GM13976 (cell line): ENCODE measurements at regions not wholly inside any gene's neighbourhood (a gene's known extent, or its start where the extent isn't known, plus 50 kb on each side); places are given as distances from the start of the nearest gene placed in this dataset.

Experiments used
- DNase-seq: peaks from one replicate; pipeline ENCODE4 v3.0.0; 2012; ENCODE audit warnings: low spot score
- in situ Hi-C: fragments of 300-500 bp; cut with MboI; formaldehyde crosslinking; loops from one replicate; pipeline ENCODE4 v1.12.0; 2022; ENCODE audit warnings: low sequenced_read_pairs, mixed read lengths, inconsistent platforms; ENCODE audit not compliant: unreplicated experiment
- TF ChIP-seq, protein P1 (sequence below): IDR thresholded peaks from 2 replicates; pipeline ENCODE4 v1.5.1; 2012; ENCODE audit warnings: borderline replicate concordance, mild to moderate bottlenecking; ENCODE audit not compliant: insufficient read depth; ENCODE audit errors: extremely low read depth, missing control alignments, control extremely low read depth

DNA sequence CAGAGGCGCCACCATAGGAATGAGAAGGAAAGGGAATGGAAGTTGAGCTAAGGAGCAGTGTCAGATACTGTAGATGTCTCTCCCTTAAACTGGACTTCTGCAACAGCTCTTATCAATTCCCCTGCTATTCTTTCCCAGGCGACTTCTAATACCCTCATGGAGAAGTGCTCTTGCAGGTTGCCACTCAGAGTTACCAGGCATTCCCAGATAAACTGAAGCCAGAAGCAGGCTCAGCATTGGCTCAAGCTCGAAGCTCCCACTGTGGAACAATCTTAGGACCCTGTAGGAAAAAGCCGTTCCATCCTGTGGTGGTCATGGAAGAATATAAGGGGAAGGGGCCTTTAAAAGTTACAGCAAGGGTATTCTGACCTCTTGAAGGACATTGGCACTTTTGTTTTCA, 208.7 kb upstream of the PLET1 start:
- TF ChIP-seq, protein P1, sequence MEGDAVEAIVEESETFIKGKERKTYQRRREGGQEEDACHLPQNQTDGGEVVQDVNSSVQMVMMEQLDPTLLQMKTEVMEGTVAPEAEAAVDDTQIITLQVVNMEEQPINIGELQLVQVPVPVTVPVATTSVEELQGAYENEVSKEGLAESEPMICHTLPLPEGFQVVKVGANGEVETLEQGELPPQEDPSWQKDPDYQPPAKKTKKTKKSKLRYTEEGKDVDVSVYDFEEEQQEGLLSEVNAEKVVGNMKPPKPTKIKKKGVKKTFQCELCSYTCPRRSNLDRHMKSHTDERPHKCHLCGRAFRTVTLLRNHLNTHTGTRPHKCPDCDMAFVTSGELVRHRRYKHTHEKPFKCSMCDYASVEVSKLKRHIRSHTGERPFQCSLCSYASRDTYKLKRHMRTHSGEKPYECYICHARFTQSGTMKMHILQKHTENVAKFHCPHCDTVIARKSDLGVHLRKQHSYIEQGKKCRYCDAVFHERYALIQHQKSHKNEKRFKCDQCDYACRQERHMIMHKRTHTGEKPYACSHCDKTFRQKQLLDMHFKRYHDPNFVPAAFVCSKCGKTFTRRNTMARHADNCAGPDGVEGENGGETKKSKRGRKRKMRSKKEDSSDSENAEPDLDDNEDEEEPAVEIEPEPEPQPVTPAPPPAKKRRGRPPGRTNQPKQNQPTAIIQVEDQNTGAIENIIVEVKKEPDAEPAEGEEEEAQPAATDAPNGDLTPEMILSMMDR = no peak
- no peak for DNase-seq
- in situ Hi-C loops = no loop called here

DNA sequence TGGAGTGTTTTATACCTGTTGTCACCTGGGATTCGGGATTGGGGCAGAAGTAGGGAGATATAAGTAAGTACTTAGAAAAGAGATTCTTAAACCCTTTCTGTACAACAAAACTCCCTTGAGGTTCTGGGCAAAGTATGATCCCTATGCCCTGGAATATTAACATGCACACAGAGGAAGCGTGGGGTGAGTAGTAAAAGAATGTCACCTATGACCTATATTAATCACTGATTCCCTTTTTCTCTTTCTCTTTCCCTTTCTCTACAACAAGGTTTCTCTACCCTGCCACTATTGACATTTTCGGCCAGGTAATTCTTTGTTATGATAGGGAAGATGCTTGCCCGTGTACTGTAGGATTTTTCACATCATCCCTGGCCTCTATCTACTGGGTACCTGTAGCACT, 209.7 kb upstream of the PLET1 start:
- TF ChIP-seq, protein P1 = no peak
- in situ Hi-C loops = no loop called here
- DNase-seq = no peak

DNA sequence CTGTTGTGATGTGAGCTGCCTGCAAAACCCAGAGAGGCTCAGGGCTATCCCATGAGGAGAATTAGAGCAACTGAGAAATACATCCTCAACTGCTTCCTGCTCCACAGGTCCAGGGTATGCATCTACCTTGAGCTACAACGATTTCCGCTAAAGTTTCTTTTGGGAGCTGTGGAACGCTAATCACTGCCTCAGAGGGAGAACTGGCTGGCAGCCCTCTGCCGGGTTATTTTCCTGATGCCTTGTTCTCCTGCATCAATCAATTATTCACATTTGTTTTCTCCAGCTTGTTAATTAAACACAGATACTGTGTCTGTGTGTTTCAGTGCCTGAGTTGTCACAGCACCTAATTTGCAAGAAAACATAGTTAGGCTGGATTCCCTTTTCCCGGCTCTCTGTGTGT, 211.1 kb upstream of the PLET1 start:
- no peak for DNase-seq
- TF ChIP-seq, protein P1 = no peak
- in situ Hi-C loops = no loop called here

DNA sequence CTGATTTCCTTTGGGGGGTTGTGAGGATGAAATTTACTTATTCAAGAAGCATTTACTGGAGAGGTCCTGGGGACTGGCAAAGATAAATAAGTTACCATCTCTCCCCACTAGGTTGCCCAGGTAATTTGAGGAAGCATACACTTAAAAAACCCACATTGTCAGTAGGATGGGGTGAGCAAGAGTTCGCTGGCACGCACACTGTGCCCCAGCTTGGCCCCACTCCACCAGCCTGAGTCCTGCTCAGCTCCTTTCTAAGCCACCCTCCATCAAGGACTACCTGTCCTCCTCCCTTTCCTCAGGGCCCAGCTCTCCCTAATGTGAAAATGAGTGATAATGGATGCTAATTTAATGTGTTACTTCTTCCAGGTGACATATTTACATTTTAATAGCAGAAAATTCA, 216.5 kb upstream of the PLET1 start:
- in situ Hi-C loops = no loop called here
- no peak for DNase-seq
- TF ChIP-seq, protein P1 = no peak

DNA sequence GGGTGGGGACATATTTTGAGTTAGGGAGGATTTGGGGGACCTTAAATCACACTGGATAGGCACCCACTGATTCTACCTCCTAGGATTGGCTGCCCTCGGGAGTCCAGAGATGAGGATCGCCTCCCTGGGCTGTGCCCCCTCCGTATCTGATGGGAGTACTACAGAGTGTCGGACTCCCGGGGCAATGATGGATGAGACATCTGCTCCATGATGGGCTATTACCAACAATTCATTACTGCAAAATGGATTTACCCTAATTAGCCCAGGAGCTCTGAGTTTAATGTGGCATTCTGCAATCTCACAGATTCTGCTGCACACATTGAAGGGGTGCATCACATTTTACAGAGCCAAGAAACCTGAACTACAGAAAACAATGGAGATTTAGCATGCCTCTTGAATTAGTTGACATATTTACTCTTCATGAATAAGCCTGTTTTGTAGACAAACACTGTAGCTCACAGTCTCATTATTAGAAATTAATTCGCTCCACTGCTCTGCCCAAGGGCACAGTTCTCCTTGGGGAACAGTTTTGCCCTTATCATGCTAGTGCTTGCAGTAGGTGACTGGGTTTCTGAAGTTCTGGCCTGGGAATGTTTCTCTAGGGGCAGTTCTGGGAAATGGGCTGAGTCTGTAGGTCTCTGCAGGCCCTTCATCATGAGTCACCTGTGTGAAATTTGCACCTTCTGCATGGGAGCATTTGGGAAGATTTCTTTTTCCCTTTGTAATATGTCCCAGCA, 217.1 kb upstream of the PLET1 start:
- TF ChIP-seq, protein P1 = no peak
- DNase-seq = no peak
- in situ Hi-C loops = no loop called here

DNA sequence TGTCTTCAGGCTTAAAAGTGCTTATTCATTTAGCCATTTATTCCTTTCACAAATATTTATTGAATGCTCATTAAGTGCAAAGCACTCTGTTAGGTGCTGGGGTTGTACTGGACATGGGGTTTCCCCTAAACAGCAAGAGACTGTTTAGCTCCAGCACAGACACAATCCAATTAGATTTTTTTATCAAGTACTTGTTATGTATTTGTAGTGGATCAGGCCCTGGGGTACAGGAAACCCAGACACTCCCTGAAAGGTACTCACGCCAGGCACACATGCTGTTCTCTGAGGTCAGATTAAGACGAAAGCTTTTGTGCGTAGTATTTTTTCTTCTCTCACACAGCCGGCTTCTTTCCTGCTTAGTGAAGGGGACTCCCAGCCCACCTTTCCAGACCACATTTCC, 218.1 kb upstream of the PLET1 start:
- in situ Hi-C loops = no loop called here
- TF ChIP-seq, protein P1 = no peak
- no peak for DNase-seq
